Breast epithelium (tissue), 3 donors: ENCODE measurements at regions not wholly inside any gene's neighbourhood (a gene's known extent, or its start where the extent isn't known, plus 50 kb on each side); places are given as distances from the start of the nearest gene placed in this dataset.

Source experiments
- POLR2A ChIP-seq: fragments of 450-650 bp; IDR thresholded peaks from one replicate; pipeline ENCODE4 v1.6.1; 2016; ENCODE audit warnings: antibody characterized with exemption, mild to moderate bottlenecking, moderate library complexity
- TF ChIP-seq, protein P1 (sequence below), 3 donors: fragments of 450-650 bp; IDR thresholded peaks; one replicate each; pipeline ENCODE4 v1.5.1; 2016 to 2017; ENCODE audit warnings: antibody characterized with exemption in 3 of 3, mild to moderate bottlenecking in 3 of 3, moderate library complexity in 3 of 3

DNA sequence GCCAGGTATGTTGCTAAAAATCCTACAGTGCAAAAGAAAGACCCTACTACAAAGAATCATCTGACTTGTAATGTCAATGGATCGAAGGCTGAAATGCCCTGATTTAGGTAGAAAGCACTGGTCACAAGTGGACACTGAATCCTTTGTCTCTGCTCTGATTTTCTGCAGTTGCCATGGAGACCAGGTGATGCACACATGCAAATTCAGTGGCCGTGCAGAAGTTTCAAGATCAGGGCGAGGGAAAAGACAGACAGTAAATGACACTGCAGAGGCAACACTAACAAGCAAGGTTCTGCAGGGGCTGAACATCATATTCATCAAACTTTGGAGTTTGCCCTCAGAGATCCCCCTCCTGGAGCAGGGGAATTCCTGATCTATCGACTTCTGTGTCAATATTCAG is 370.3 kb upstream of the TMEM132C start:
- no peak for TF ChIP-seq POLR2A
- TF ChIP-seq, protein P1, sequence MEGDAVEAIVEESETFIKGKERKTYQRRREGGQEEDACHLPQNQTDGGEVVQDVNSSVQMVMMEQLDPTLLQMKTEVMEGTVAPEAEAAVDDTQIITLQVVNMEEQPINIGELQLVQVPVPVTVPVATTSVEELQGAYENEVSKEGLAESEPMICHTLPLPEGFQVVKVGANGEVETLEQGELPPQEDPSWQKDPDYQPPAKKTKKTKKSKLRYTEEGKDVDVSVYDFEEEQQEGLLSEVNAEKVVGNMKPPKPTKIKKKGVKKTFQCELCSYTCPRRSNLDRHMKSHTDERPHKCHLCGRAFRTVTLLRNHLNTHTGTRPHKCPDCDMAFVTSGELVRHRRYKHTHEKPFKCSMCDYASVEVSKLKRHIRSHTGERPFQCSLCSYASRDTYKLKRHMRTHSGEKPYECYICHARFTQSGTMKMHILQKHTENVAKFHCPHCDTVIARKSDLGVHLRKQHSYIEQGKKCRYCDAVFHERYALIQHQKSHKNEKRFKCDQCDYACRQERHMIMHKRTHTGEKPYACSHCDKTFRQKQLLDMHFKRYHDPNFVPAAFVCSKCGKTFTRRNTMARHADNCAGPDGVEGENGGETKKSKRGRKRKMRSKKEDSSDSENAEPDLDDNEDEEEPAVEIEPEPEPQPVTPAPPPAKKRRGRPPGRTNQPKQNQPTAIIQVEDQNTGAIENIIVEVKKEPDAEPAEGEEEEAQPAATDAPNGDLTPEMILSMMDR (IDR thresholded peaks at IDR 0.05): no peak
